Activated naive CD8-positive, alpha-beta T cell treated with anti-CD3 and anti-CD28 coated beads, Interleukin-2, amount 50 U/mL, for 24 hours (primary cell): ENCODE measurements at regions not wholly inside any gene's neighbourhood (a gene's known extent, or its start where the extent isn't known, plus 50 kb on each side); places are given as distances from the start of the nearest gene placed in this dataset.
"Not testable (repeated sequence)": the region's sequence is repeated elsewhere in the genome, so short reads cannot be mapped to it uniquely, and the experiment has no call there.

Experiments used
- ATAC-seq: fragments of 150-1000 bp; cut with Tn5 transposase; one replicate; pipeline ENCODE4 v1.10.0; 2021
- DNase-seq: peaks from one replicate; pipeline ENCODE4 v3.0.0; 2021
- H3K27ac Mint-ChIP-seq: one replicate; pipeline ENCODE4 v1.8.0; 2021; ENCODE audit warnings: mild to moderate bottlenecking, mixed read lengths
- H3K27me3 Mint-ChIP-seq: one replicate; pipeline ENCODE4 v1.8.0; 2021; ENCODE audit warnings: mixed read lengths
- H3K36me3 Mint-ChIP-seq: one replicate; pipeline ENCODE4 v1.8.0; 2021; ENCODE audit warnings: low read depth, mixed read lengths
- H3K4me1 Mint-ChIP-seq: one replicate; pipeline ENCODE4 v1.8.0; 2021; ENCODE audit warnings: mixed read lengths
- H3K4me3 Mint-ChIP-seq: one replicate; pipeline ENCODE4 v1.8.0; 2021; ENCODE audit warnings: mild to moderate bottlenecking, moderate library complexity, mixed read lengths
- H3K9me3 Mint-ChIP-seq: one replicate; pipeline ENCODE4 v1.8.0; 2021; ENCODE audit warnings: mixed read lengths

GRCh38 chr4:167877826-167878225, 214.5 kb upstream of the ANXA10 start:
- not testable (repeated sequence) for H3K36me3 Mint-ChIP-seq

GRCh38 chr4:167883266-167883665, 209.1 kb upstream of the ANXA10 start:
- H3K9me3 Mint-ChIP-seq, result no peaks in the 10 kb centered on the region
- DNase-seq (no peak), ATAC-seq (no peak)
- no peak overlapping the region for H3K4me3 Mint-ChIP-seq
- H3K27ac Mint-ChIP-seq, result no peak overlapping the region
- H3K27me3 Mint-ChIP-seq, result no peaks in the 10 kb centered on the region
- H3K36me3 Mint-ChIP-seq, result no peaks in the 10 kb centered on the region
- H3K4me1 Mint-ChIP-seq, result no peaks in the 10 kb centered on the region

More at GRCh38 chr4:167877826-167878225, 214.5 kb upstream of the ANXA10 start:
- not testable (repeated sequence) for H3K4me3 Mint-ChIP-seq, DNase-seq, H3K9me3 Mint-ChIP-seq, H3K27me3 Mint-ChIP-seq, H3K27ac Mint-ChIP-seq, ATAC-seq, H3K4me1 Mint-ChIP-seq

- H3K4me3 Mint-ChIP-seq, result no peak overlapping the region
- H3K4me1 Mint-ChIP-seq, result no peaks in the 10 kb centered on the region
- ATAC-seq (no peak), DNase-seq (no peak)
- no peaks in the 10 kb centered on the region for H3K36me3 Mint-ChIP-seq
- H3K27ac Mint-ChIP-seq, result no peak overlapping the region
- H3K27me3 Mint-ChIP-seq, result no peaks in the 10 kb centered on the region
- peaks cover 1% of the 10 kb centered on the region for H3K9me3 Mint-ChIP-seq
Measured at GRCh38 chr4:167885071-167885470, 207.3 kb upstream of the ANXA10 start.

GRCh38 chr4:167885872-167886271, 206.5 kb upstream of the ANXA10 start:
- peaks cover 3% of the 10 kb centered on the region for H3K9me3 Mint-ChIP-seq
- no peak for ATAC-seq
- H3K4me3 Mint-ChIP-seq, result no peak overlapping the region
- DNase-seq, result no peak
- no peaks in the 10 kb centered on the region for H3K4me1 Mint-ChIP-seq
- no peak overlapping the region for H3K27ac Mint-ChIP-seq
- H3K27me3 Mint-ChIP-seq, result no peaks in the 10 kb centered on the region
- H3K36me3 Mint-ChIP-seq, result no peaks in the 10 kb centered on the region

- Mint-ChIP-seq H3K27ac (no peak overlapping the region), H3K9me3 (peaks cover 3% of the 10 kb centered on the region), H3K4me3 (no peak overlapping the region), H3K4me1 (no peaks in the 10 kb centered on the region), H3K27me3 (no peaks in the 10 kb centered on the region), H3K36me3 (no peaks in the 10 kb centered on the region)
- DNase-seq (no peak), ATAC-seq (peak; percentile 40)
Measured at GRCh38 chr4:167887726-167888125, 204.6 kb upstream of the ANXA10 start.

- Mint-ChIP-seq H3K9me3 (peaks cover 3% of the 10 kb centered on the region), H3K27me3 (no peaks in the 10 kb centered on the region), H3K4me3 (no peak overlapping the region), H3K27ac (no peak overlapping the region), H3K36me3 (no peaks in the 10 kb centered on the region), H3K4me1 (no peaks in the 10 kb centered on the region)
- no peak for DNase-seq
- ATAC-seq, result no peak
Measured at GRCh38 chr4:167890226-167890625, 202.1 kb upstream of the ANXA10 start.

GRCh38 chr4:167893531-167893930, 198.8 kb upstream of the ANXA10 start:
- DNase-seq, result no peak
- ATAC-seq, result no peak
- H3K27me3 Mint-ChIP-seq, result no peaks in the 10 kb centered on the region

GRCh38 chr4:167896260-167896659, 196.1 kb upstream of the ANXA10 start:
- ATAC-seq, H3K36me3 Mint-ChIP-seq, H3K4me3 Mint-ChIP-seq, H3K9me3 Mint-ChIP-seq, H3K4me1 Mint-ChIP-seq, DNase-seq, H3K27ac Mint-ChIP-seq, H3K27me3 Mint-ChIP-seq: not testable (repeated sequence)

More at GRCh38 chr4:167893531-167893930, 198.8 kb upstream of the ANXA10 start:
- Mint-ChIP-seq H3K36me3 (no peaks in the 10 kb centered on the region), H3K4me1 (no peaks in the 10 kb centered on the region), H3K27ac (no peak overlapping the region), H3K4me3 (no peak overlapping the region), H3K9me3 (peaks cover 3% of the 10 kb centered on the region)

GRCh38 chr4:167897116-167897515, 195.2 kb upstream of the ANXA10 start:
- H3K27me3 Mint-ChIP-seq, result no peaks in the 10 kb centered on the region
- H3K4me1 Mint-ChIP-seq, result no peaks in the 10 kb centered on the region
- no peak for DNase-seq
- no peak for ATAC-seq
- no peak overlapping the region for H3K27ac Mint-ChIP-seq
- H3K36me3 Mint-ChIP-seq, result no peaks in the 10 kb centered on the region
- no peak overlapping the region for H3K4me3 Mint-ChIP-seq
- no peaks in the 10 kb centered on the region for H3K9me3 Mint-ChIP-seq

- Mint-ChIP-seq H3K27ac (no peak overlapping the region), H3K27me3 (no peaks in the 10 kb centered on the region), H3K4me3 (no peak overlapping the region), H3K9me3 (no peaks in the 10 kb centered on the region), H3K4me1 (no peaks in the 10 kb centered on the region), H3K36me3 (no peaks in the 10 kb centered on the region)
- DNase-seq (no peak), ATAC-seq (no peak)
Measured at GRCh38 chr4:167903291-167903721, 189.0 kb upstream of the ANXA10 start.

- Mint-ChIP-seq H3K27ac (no peak overlapping the region), H3K27me3 (no peaks in the 10 kb centered on the region), H3K4me3 (no peak overlapping the region), H3K9me3 (no peaks in the 10 kb centered on the region), H3K36me3 (no peaks in the 10 kb centered on the region), H3K4me1 (no peaks in the 10 kb centered on the region)
- ATAC-seq (no peak), DNase-seq (no peak)
Measured at GRCh38 chr4:167906851-167907250, 185.5 kb upstream of the ANXA10 start.

- no peaks in the 10 kb centered on the region for H3K27me3 Mint-ChIP-seq
- H3K4me1 Mint-ChIP-seq, result no peaks in the 10 kb centered on the region
- ATAC-seq (no peak), DNase-seq (no peak)
- H3K9me3 Mint-ChIP-seq, result no peaks in the 10 kb centered on the region
- no peaks in the 10 kb centered on the region for H3K36me3 Mint-ChIP-seq
- H3K27ac Mint-ChIP-seq, result no peak overlapping the region
- no peak overlapping the region for H3K4me3 Mint-ChIP-seq
Measured at GRCh38 chr4:167908816-167909215, 183.5 kb upstream of the ANXA10 start.

- not testable (repeated sequence) for H3K27me3 Mint-ChIP-seq, H3K27ac Mint-ChIP-seq, ATAC-seq, H3K4me3 Mint-ChIP-seq, H3K4me1 Mint-ChIP-seq, H3K36me3 Mint-ChIP-seq, H3K9me3 Mint-ChIP-seq, DNase-seq
Measured at GRCh38 chr4:167912535-167912934, 179.8 kb upstream of the ANXA10 start.

GRCh38 chr4:167918077-167918476, 174.3 kb upstream of the ANXA10 start:
- no peak for ATAC-seq
- Mint-ChIP-seq H3K4me1 (no peaks in the 10 kb centered on the region), H3K9me3 (peaks cover 20% of the 10 kb centered on the region), H3K27ac (no peak overlapping the region), H3K4me3 (no peak overlapping the region), H3K27me3 (no peaks in the 10 kb centered on the region), H3K36me3 (no peaks in the 10 kb centered on the region)
- no peak for DNase-seq

GRCh38 chr4:167930166-167930565, 162.2 kb upstream of the ANXA10 start:
- no peak for ATAC-seq
- H3K27me3 Mint-ChIP-seq, result no peaks in the 10 kb centered on the region
- no peak overlapping the region for H3K27ac Mint-ChIP-seq
- no peaks in the 10 kb centered on the region for H3K36me3 Mint-ChIP-seq
- H3K9me3 Mint-ChIP-seq, result no peaks in the 10 kb centered on the region
- DNase-seq, result no peak
- H3K4me1 Mint-ChIP-seq, result no peaks in the 10 kb centered on the region
- H3K4me3 Mint-ChIP-seq, result no peak overlapping the region

- Mint-ChIP-seq H3K27me3 (no peaks in the 10 kb centered on the region), H3K4me1 (no peaks in the 10 kb centered on the region), H3K4me3 (no peak overlapping the region), H3K27ac (no peak overlapping the region), H3K9me3 (peaks cover 8% of the 10 kb centered on the region), H3K36me3 (no peaks in the 10 kb centered on the region)
- DNase-seq, result no peak
- no peak for ATAC-seq
Measured at GRCh38 chr4:167934216-167934615, 158.1 kb upstream of the ANXA10 start.
